Neural cell (in vitro differentiated cells): ENCODE measurements at regions not wholly inside any gene's neighbourhood (a gene's known extent, or its start where the extent isn't known, plus 50 kb on each side); places are given as distances from the start of the nearest gene placed in this dataset.

Experiments used
- H2AFZ ChIP-seq: fragments of 200-600, 300-800 bp; sonication (generic), shearing (Covaris generic); 2 replicates; pipeline ENCODE4 v1.6.0; 2014; ENCODE audit warnings: low read depth, mild to moderate bottlenecking, antibody characterized with exemption, low read length, moderate library complexity
- H3F3A ChIP-seq: fragments of 200-600 bp; shearing (Covaris generic); 2 replicates; pipeline ENCODE4 v1.6.1; 2016; ENCODE audit warnings: mild to moderate bottlenecking, moderate library complexity, mixed read lengths, antibody characterized with exemption, low read length; ENCODE audit not compliant: insufficient read depth, poor library complexity, severe bottlenecking
- H3K27ac ChIP-seq: fragments of 200-600, 300-800 bp; sonication (generic), shearing (Covaris generic); 2 replicates; pipeline ENCODE4 v1.5.1; 2014; ENCODE audit warnings: mild to moderate bottlenecking, low read length, moderate library complexity
- H3K27me3 ChIP-seq: fragments of 300-800, 200-600 bp; sonication (generic), shearing (Covaris generic); 2 replicates; pipeline ENCODE4 v1.6.0; 2014; ENCODE audit warnings: mild to moderate bottlenecking, low read depth, low read length, moderate library complexity; ENCODE audit not compliant: insufficient read depth
- H3K36me3 ChIP-seq: fragments of 300-800, 200-600 bp; sonication (generic), shearing (Covaris generic); 2 replicates; pipeline ENCODE4 v1.5.1; 2014; ENCODE audit warnings: mild to moderate bottlenecking, antibody characterized with exemption, low read length, moderate library complexity; ENCODE audit not compliant: insufficient read depth
- H3K4me2 ChIP-seq: fragments of 300-800, 200-600 bp; sonication (generic), shearing (Covaris generic); 2 replicates; pipeline ENCODE4 v1.6.0; 2014; ENCODE audit warnings: mild to moderate bottlenecking, low read length
- H3K4me3 ChIP-seq: fragments of 300-800, 200-600 bp; sonication (generic), shearing (Covaris generic); 2 replicates; pipeline ENCODE4 v1.5.1; 2014; ENCODE audit warnings: mild to moderate bottlenecking, low read length, moderate library complexity
- H3K79me2 ChIP-seq: fragments of 200-600 bp; shearing (Covaris generic); replicated peaks from 2 replicates; pipeline ENCODE4 v1.6.0; 2014; ENCODE audit warnings: mild to moderate bottlenecking, low read length, moderate library complexity; ENCODE audit not compliant: insufficient read depth
- H3K9ac ChIP-seq: fragments of 300-800, 200-600 bp; sonication (generic), shearing (Covaris generic); 2 replicates; pipeline ENCODE4 v1.6.1; 2016; ENCODE audit warnings: mild to moderate bottlenecking, low read length, mixed read lengths
- H3K9me2 ChIP-seq: fragments of 200-600 bp; shearing (Covaris generic); 2 replicates; pipeline ENCODE4 v1.6.1; 2016; ENCODE audit warnings: mild to moderate bottlenecking, low read length, mixed read lengths; ENCODE audit not compliant: insufficient read depth
- H3K9me3 ChIP-seq: fragments of 200-600, 300-800 bp; sonication (generic), shearing (Covaris generic); 2 replicates; pipeline ENCODE4 v1.6.1; 2016; ENCODE audit warnings: mild to moderate bottlenecking, mixed run types, low read length, moderate library complexity, mixed read lengths
- H4K20me1 ChIP-seq: fragments of 200-600 bp; shearing (Covaris generic); 2 replicates; pipeline ENCODE4 v1.6.1; 2016; ENCODE audit warnings: mild to moderate bottlenecking, mixed run types; ENCODE audit not compliant: insufficient read depth
- EP300 ChIP-seq: fragments of 450-650 bp; conservative IDR thresholded peaks from 2 replicates; pipeline ENCODE4 v1.6.1; 2014; ENCODE audit warnings: antibody characterized with exemption, mild to moderate bottlenecking, moderate library complexity; ENCODE audit not compliant: poor library complexity, severe bottlenecking
- EZH2 ChIP-seq: fragments of 200-600, 300-800 bp; shearing (Covaris generic), sonication (generic); IDR thresholded peaks from 2 replicates; pipeline ENCODE4 v1.6.1; 2014; ENCODE audit warnings: antibody characterized with exemption, low read length, borderline replicate concordance, mild to moderate bottlenecking; ENCODE audit not compliant: insufficient read depth, poor library complexity, severe bottlenecking
- POLR2AphosphoS5 ChIP-seq: IDR thresholded peaks from 2 replicates; pipeline ENCODE4 v1.6.1; 2012
- SMC3 ChIP-seq: fragments of 450-650 bp; conservative IDR thresholded peaks from 2 replicates; pipeline ENCODE4 v1.6.1; 2014; ENCODE audit warnings: antibody characterized with exemption, mild to moderate bottlenecking, moderate library complexity; ENCODE audit not compliant: poor library complexity
- TAF1 ChIP-seq: IDR thresholded peaks from 2 replicates; pipeline ENCODE4 v1.6.1; 2012; ENCODE audit warnings: low read depth
- TF ChIP-seq, protein P1 (sequence below): fragments of 450-650 bp; IDR thresholded peaks from 2 replicates; pipeline ENCODE4 v1.5.1; 2014; ENCODE audit warnings: antibody characterized with exemption, mild to moderate bottlenecking, moderate library complexity; ENCODE audit not compliant: poor library complexity, severe bottlenecking
- TF ChIP-seq, protein P2 (sequence below): IDR thresholded peaks from 2 replicates; pipeline ENCODE4 v1.6.1; 2012; ENCODE audit warnings: borderline replicate concordance

DNA sequence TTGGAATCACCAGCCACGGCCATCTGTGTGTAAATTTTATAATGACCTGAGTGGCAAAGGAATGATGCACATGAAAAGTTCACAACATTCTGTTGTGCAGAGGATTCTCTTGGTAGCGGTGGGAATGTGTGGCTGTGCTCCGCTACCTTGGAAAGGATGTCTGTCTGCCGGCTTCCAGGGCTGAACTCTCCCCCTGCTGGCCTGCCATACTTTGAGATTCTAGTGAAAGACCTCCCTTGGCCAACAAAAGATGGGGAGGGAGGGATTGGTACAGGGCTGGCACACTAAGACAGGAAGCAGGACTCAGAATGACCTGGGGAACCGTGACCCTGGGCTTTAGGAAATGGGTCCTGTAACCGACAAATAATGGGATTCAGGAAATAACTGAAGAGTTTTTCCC is 194.5 kb upstream of the PLD5 start:
- Histone ChIP-seq H3K27me3 (no peaks in the 10 kb centered on the region), H2AFZ (no peak overlapping the region), H3K36me3 (no peaks in the 10 kb centered on the region), H3K27ac (no peak overlapping the region), H3K9me3 (no peaks in the 10 kb centered on the region), H3K9me2 (no peaks in the 10 kb centered on the region), H3K4me2 (no peak overlapping the region), H3K79me2 (no peaks in the 10 kb centered on the region), H3F3A (no peaks in the 10 kb centered on the region), H4K20me1 (no peaks in the 10 kb centered on the region), H3K9ac (no peak overlapping the region), H3K4me3 (no peak overlapping the region)
- TF ChIP-seq EZH2 = no peak
- TF ChIP-seq POLR2AphosphoS5 = no peak
- TF ChIP-seq TAF1 = no peak
- TF ChIP-seq EP300 = no peak
- TF ChIP-seq, protein P1, sequence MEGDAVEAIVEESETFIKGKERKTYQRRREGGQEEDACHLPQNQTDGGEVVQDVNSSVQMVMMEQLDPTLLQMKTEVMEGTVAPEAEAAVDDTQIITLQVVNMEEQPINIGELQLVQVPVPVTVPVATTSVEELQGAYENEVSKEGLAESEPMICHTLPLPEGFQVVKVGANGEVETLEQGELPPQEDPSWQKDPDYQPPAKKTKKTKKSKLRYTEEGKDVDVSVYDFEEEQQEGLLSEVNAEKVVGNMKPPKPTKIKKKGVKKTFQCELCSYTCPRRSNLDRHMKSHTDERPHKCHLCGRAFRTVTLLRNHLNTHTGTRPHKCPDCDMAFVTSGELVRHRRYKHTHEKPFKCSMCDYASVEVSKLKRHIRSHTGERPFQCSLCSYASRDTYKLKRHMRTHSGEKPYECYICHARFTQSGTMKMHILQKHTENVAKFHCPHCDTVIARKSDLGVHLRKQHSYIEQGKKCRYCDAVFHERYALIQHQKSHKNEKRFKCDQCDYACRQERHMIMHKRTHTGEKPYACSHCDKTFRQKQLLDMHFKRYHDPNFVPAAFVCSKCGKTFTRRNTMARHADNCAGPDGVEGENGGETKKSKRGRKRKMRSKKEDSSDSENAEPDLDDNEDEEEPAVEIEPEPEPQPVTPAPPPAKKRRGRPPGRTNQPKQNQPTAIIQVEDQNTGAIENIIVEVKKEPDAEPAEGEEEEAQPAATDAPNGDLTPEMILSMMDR = no peak
- TF ChIP-seq, protein P2, sequence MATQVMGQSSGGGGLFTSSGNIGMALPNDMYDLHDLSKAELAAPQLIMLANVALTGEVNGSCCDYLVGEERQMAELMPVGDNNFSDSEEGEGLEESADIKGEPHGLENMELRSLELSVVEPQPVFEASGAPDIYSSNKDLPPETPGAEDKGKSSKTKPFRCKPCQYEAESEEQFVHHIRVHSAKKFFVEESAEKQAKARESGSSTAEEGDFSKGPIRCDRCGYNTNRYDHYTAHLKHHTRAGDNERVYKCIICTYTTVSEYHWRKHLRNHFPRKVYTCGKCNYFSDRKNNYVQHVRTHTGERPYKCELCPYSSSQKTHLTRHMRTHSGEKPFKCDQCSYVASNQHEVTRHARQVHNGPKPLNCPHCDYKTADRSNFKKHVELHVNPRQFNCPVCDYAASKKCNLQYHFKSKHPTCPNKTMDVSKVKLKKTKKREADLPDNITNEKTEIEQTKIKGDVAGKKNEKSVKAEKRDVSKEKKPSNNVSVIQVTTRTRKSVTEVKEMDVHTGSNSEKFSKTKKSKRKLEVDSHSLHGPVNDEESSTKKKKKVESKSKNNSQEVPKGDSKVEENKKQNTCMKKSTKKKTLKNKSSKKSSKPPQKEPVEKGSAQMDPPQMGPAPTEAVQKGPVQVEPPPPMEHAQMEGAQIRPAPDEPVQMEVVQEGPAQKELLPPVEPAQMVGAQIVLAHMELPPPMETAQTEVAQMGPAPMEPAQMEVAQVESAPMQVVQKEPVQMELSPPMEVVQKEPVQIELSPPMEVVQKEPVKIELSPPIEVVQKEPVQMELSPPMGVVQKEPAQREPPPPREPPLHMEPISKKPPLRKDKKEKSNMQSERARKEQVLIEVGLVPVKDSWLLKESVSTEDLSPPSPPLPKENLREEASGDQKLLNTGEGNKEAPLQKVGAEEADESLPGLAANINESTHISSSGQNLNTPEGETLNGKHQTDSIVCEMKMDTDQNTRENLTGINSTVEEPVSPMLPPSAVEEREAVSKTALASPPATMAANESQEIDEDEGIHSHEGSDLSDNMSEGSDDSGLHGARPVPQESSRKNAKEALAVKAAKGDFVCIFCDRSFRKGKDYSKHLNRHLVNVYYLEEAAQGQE = no peak
- no peak for TF ChIP-seq SMC3

DNA sequence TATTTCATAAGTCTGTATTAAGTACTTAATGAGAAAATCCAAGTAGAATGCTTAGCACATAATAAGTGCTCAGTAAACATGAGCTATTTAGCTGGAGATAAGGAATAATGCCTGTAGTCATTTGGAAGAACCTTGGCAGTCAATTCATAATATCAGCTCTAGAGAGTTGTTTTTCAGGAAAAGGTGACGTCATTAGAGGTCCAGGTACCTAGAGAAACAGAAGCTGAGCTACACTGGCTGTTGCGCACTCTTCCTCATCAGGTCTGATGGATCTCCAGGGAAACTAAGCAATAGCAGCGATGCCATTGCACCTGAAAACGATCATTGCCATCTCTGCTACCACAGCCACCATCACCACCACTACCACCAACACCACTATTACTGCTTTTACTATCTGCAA is 187.8 kb upstream of the PLD5 start:
- no peaks in the 10 kb centered on the region for H3K36me3 ChIP-seq
- H3K9me2 ChIP-seq = no peaks in the 10 kb centered on the region
- H4K20me1 ChIP-seq = no peaks in the 10 kb centered on the region
- H3K4me3 ChIP-seq = no peak overlapping the region
- TF ChIP-seq, protein P2 = no peak
- no peak for TF ChIP-seq EP300
- TF ChIP-seq EZH2 = no peak
- no peak overlapping the region for H3K4me2 ChIP-seq
- no peak overlapping the region for H3K9ac ChIP-seq
- no peaks in the 10 kb centered on the region for H3K27me3 ChIP-seq
- H3K27ac ChIP-seq = no peak overlapping the region
- no peaks in the 10 kb centered on the region for H3K79me2 ChIP-seq
- H3F3A ChIP-seq = no peaks in the 10 kb centered on the region
- no peak overlapping the region for H2AFZ ChIP-seq
- no peaks in the 10 kb centered on the region for H3K9me3 ChIP-seq
